ENCODE measurements at regions not wholly inside any gene's neighbourhood (a gene's known extent, or its start where the extent isn't known, plus 50 kb on each side); places are given as distances from the start of the nearest gene placed in this dataset.
"Not testable (repeated sequence)": the region's sequence is repeated elsewhere in the genome, so short reads cannot be mapped to it uniquely, and the experiment has no call there.

GRCh38 chr5:117183326-117183725, 608.7 kb upstream of the SEMA6A start:
- DNase-seq: no peak

- DNase-seq: no peak
These were observed 607.5 kb upstream of the SEMA6A start for GRCh38 chr5:117182104-117182503.

GRCh38 chr5:117177302-117177701, 602.7 kb upstream of the SEMA6A start:
- DNase-seq: no peak

- DNase-seq: no peak
These were observed 590.4 kb upstream of the SEMA6A start for GRCh38 chr5:117165068-117165467.

GRCh38 chr5:117161718-117162335, 587.2 kb upstream of the SEMA6A start:
- no peak for DNase-seq

GRCh38 chr5:117160391-117160790, 585.8 kb upstream of the SEMA6A start:
- no peak for DNase-seq

- no peak for DNase-seq
These were observed 574.7 kb upstream of the SEMA6A start for GRCh38 chr5:117149312-117149711.

- DNase-seq: no peak
These were observed 569.5 kb upstream of the SEMA6A start for GRCh38 chr5:117144086-117144485.

- DNase-seq: no peak
These were observed 568.8 kb upstream of the SEMA6A start for GRCh38 chr5:117143406-117143805.

GRCh38 chr5:117138523-117138922, 563.9 kb upstream of the SEMA6A start:
- DNase-seq: no peak

GRCh38 chr5:117135851-117136250, 561.2 kb upstream of the SEMA6A start:
- DNase-seq: no peak

- no peak for DNase-seq
These were observed 558.6 kb upstream of the SEMA6A start for GRCh38 chr5:117133198-117133597.

GRCh38 chr5:117131876-117132275, 557.3 kb upstream of the SEMA6A start:
- no peak for DNase-seq

- DNase-seq: no peak
These were observed 556.5 kb upstream of the SEMA6A start for GRCh38 chr5:117131048-117131679.

GRCh38 chr5:117118499-117118898, 543.9 kb upstream of the SEMA6A start:
- DNase-seq: no peak

GRCh38 chr5:117117314-117117713, 542.7 kb upstream of the SEMA6A start:
- not testable (repeated sequence) for DNase-seq

- no peak for DNase-seq
These were observed 535.9 kb upstream of the SEMA6A start for GRCh38 chr5:117110548-117110947.

GRCh38 chr5:117107859-117108258, 533.2 kb upstream of the SEMA6A start:
- DNase-seq: no peak

GRCh38 chr5:117103703-117104102, 529.1 kb upstream of the SEMA6A start:
- no peak for DNase-seq

- no peak for DNase-seq
These were observed 528.0 kb upstream of the SEMA6A start for GRCh38 chr5:117102591-117102990.

GRCh38 chr5:117100176-117100575, 525.6 kb upstream of the SEMA6A start:
- DNase-seq: no peak

GRCh38 chr5:117098094-117098493, 523.5 kb upstream of the SEMA6A start:
- no peak for DNase-seq

- DNase-seq: no peak
These were observed 521.0 kb upstream of the SEMA6A start for GRCh38 chr5:117095346-117096332.

Data from CD4-positive, alpha-beta T cell treated with Interferon alpha-2 for 1 hour (primary cell).